ENCODE measurements at regions not wholly inside any gene's neighbourhood (a gene's known extent, or its start where the extent isn't known, plus 50 kb on each side); places are given as distances from the start of the nearest gene placed in this dataset.
"Not testable (repeated sequence)": the region's sequence is repeated elsewhere in the genome, so short reads cannot be mapped to it uniquely, and the experiment has no call there.

DNA sequence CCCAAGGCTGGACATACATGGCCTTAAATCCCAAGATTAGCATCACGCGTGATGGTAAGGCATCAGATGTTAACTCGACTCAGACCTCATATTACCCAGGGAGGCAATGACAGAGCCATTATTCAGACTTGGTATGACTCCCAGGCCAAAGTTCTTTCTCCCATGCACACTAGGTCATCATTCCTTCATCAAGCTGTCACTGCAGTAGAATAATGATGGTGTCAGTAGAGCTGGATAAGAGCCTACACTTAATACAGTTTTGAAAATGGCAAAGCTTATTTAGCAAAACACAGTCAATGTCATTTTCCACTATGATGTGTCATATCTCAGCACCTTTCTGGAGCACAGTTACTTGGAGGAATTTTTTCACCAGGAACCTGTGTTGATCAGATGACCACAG lies 663.3 kb downstream of the SUCLG1 start:
- no peaks in the 10 kb centered on the region for H3K27me3 ChIP-seq
- 68 to 80% methylated on average over 3 of the region's 3 CpGs for WGBS, 2 donors
- H3K4me3 ChIP-seq = no peak overlapping the region
- TF ChIP-seq, protein P1, sequence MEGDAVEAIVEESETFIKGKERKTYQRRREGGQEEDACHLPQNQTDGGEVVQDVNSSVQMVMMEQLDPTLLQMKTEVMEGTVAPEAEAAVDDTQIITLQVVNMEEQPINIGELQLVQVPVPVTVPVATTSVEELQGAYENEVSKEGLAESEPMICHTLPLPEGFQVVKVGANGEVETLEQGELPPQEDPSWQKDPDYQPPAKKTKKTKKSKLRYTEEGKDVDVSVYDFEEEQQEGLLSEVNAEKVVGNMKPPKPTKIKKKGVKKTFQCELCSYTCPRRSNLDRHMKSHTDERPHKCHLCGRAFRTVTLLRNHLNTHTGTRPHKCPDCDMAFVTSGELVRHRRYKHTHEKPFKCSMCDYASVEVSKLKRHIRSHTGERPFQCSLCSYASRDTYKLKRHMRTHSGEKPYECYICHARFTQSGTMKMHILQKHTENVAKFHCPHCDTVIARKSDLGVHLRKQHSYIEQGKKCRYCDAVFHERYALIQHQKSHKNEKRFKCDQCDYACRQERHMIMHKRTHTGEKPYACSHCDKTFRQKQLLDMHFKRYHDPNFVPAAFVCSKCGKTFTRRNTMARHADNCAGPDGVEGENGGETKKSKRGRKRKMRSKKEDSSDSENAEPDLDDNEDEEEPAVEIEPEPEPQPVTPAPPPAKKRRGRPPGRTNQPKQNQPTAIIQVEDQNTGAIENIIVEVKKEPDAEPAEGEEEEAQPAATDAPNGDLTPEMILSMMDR (IDR thresholded peaks at IDR 0.05) = no peak
- no peaks in the 10 kb centered on the region for H3K36me3 ChIP-seq
- DNase-seq (no peak), FAIRE-seq (no peak), ATAC-seq (no peak)
- intact Hi-C loops (cut with DNase I) = no loop called here
- no peak overlapping the region for H3K27ac ChIP-seq
- H3K4me1 ChIP-seq = no peaks in the 10 kb centered on the region
- H3K9me3 ChIP-seq = no peaks in the 10 kb centered on the region

DNA sequence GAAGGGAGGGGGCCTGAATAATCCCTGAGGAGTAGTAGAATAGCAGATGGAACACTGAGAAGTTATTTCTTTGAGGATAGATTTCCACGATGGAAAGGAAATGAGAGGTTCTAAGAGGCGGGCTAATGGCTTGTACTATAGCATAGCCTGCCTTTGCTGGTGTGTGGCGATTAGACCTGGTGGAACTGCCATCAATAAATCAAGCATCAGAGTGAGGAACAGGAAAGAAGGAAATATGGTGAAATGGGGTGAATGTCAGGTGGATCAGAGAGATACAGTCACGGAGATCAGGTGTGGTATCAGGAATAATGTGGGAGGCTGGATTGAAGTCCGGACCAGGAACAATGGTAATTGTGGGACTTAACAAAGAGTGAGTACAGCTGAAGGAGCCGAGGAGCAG lies 668.6 kb downstream of the SUCLG1 start:
- WGBS, 2 donors = 66 to 91% methylated on average over 6 of the region's 6 CpGs
- H3K4me3 ChIP-seq; H3K27me3 ChIP-seq; ATAC-seq; FAIRE-seq; intact Hi-C loops (cut with DNase I); H3K9me3 ChIP-seq; H3K36me3 ChIP-seq; H3K27ac ChIP-seq; DNase-seq; H3K4me1 ChIP-seq: not testable (repeated sequence)

DNA sequence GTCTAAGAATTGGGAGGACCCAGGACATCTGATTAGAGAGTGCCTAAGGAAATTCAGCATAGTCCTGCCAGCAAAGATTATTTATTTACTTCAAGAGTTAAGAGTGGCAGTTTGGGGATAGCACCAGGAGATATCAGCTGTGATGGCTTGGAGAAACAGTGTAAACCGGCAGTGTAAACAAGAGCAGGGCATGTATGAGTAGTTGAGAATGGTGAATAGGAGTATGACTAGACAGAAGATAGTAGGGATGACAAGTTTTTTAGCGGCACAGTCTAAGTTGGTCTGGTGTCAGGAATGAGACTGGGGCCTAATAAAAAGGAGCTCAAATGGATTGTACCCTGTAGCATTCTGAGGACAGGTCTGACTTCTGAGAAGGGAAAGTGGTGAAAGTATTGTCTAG lies 669.4 kb downstream of the SUCLG1 start:
- H3K9me3 ChIP-seq; H3K27me3 ChIP-seq; DNase-seq; intact Hi-C loops (cut with DNase I); H3K36me3 ChIP-seq; FAIRE-seq; ATAC-seq; H3K27ac ChIP-seq; H3K4me3 ChIP-seq; H3K4me1 ChIP-seq: not testable (repeated sequence)
- WGBS, 2 donors = 43 to 52% methylated on average over 1 of the region's 2 CpGs

DNA sequence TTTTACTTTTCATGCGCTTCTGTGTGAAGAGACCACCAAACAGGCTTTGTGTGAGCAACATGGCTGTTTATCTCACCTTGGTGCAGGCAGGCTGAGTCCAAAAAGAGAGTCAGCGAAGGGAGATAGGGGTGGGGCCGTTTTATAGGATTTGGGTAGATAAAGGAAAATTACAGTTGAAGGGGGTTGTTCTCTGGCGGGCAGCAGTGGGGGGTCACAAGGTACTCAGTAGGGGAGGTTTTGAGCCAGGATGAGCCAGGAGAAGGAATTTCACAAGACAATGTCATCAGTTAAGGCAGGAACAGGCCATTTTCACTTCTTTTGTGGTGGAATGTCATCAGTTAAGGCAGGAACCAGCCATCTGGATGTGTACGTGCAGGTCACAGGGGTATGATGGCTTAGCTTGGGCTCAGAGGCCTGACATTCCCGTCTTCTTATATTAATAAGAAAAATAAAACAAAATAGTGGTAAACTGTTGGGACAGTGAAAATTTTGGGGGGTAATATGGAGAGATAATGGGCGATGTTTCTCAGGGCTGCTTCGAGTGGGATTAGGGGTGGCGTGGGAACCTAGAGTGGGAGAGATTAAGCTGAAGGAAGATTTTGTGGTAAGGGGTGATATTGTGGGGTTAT lies 670.0 kb downstream of the SUCLG1 start:
- WGBS, 2 donors = 69 to 84% methylated on average over 9 of the region's 9 CpGs
- H3K27me3 ChIP-seq; intact Hi-C loops (cut with DNase I); DNase-seq; FAIRE-seq; H3K4me3 ChIP-seq; H3K9me3 ChIP-seq; ATAC-seq; H3K27ac ChIP-seq; H3K4me1 ChIP-seq; H3K36me3 ChIP-seq: not testable (repeated sequence)

DNA sequence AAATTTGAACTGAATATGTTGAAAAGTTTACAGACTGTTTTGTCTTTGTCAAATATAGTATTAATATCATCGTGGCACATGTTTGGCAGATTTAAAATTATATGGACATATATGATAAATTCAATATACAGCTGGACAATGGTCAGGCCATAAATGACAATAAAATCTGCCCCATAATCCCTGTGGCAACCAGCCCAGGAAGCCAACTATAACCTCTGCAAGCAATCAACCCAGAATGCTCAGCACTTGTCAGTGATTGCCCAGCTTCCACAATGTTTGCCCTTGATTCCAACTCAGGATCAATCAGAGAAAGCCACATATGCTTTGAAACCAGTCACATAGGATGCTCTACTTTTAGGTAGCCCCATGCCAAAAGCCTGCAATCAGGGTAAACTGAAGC lies 671.9 kb downstream of the SUCLG1 start:
- FAIRE-seq (no peak), DNase-seq (no peak), ATAC-seq (no peak)
- Histone ChIP-seq H3K36me3 (no peaks in the 10 kb centered on the region), H3K4me1 (no peaks in the 10 kb centered on the region), H3K9me3 (no peaks in the 10 kb centered on the region), H3K27ac (no peak overlapping the region), H3K4me3 (no peak overlapping the region), H3K27me3 (no peaks in the 10 kb centered on the region)
- WGBS, 2 donors = 57 to 80% methylated on average over 1 of the region's 1 CpG
- intact Hi-C loops (cut with DNase I) = no loop called here
- TF ChIP-seq, protein P1 (IDR thresholded peaks at IDR 0.05) = no peak

DNA sequence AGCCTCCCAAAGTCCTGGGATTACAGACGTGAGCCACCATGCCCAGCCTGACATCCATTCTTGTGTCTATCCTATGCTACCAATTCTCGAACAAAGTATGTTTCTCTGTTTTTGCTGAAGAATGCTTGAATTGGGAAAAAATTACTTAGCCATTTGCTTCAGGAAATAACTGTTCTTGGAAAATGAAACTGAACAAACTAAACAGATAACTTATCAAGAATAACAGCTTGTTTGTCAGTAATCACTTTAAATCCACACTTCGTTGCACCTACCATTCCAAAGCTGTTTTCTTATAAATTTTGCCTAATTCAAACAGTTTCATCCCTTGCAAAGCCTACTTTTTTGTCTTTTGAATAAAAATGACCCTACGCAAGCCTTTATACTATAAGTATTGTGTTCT lies 672.9 kb downstream of the SUCLG1 start:
- TF ChIP-seq, protein P1 (IDR thresholded peaks at IDR 0.05) = no peak
- H3K27me3 ChIP-seq = no peaks in the 10 kb centered on the region
- no peaks in the 10 kb centered on the region for H3K36me3 ChIP-seq
- WGBS, 2 donors = 59 to 70% methylated on average over 4 of the region's 4 CpGs
- FAIRE-seq (no peak), ATAC-seq (no peak), DNase-seq (no peak)
- H3K4me3 ChIP-seq = no peak overlapping the region
- intact Hi-C loops (cut with DNase I) = no loop called here
- no peaks in the 10 kb centered on the region for H3K9me3 ChIP-seq
- no peaks in the 10 kb centered on the region for H3K4me1 ChIP-seq
- H3K27ac ChIP-seq = no peak overlapping the region

Data from pancreas (tissue), 10 donors.